ENCODE measurements at regions not wholly inside any gene's neighbourhood (a gene's known extent, or its start where the extent isn't known, plus 50 kb on each side); places are given as distances from the start of the nearest gene placed in this dataset.

DNA sequence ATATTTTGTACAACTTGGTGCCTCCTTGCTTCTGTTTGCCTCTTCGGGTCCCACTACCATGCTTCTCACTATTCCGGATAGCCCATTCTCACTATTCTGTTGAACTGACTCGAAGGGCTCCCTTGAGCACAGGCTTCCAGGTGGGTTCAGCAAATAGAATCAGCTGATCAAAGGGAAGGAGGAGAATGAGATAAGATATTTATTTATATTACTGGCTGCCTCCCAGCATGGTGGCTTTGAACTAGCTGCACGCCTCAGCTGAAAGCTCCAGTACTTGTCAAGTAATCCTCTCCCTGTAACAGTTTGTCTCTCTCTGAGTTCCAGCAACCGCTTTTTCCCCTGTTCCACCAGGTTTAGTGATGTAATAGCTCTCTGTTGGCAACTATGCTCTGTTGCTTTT is 187.8 kb upstream of the HNRNPA3 start:
- H3K27ac ChIP-seq = no peak overlapping the region
- no peak for TF ChIP-seq CTCF (IDR thresholded peaks at IDR 0.05)
- peaks cover 0 to 5% (median 0%) of the 10 kb centered on the region in 4 donors for H3K27me3 ChIP-seq
- no peak for FAIRE-seq
- H3K9me3 ChIP-seq = no peaks in the 10 kb centered on the region
- no peak for DNase-seq
- H3K4me1 ChIP-seq = no peaks in the 10 kb centered on the region
- ATAC-seq = no peak
- H3K36me3 ChIP-seq = no peaks in the 10 kb centered on the region
- no peak overlapping the region for H3K4me3 ChIP-seq
- intact Hi-C loops (cut with DNase I) = no loop called here
- WGBS, 2 donors = 37 to 41% methylated on average over 5 of the region's 5 CpGs

- no peak for ATAC-seq
- intact Hi-C loops (cut with DNase I) = no loop called here
- no peak overlapping the region for H3K27ac ChIP-seq
- 31 to 36% methylated on average over 2 of the region's 2 CpGs for WGBS, 2 donors
- peaks cover 0 to 5% (median 0%) of the 10 kb centered on the region in 4 donors for H3K27me3 ChIP-seq
- no peaks in the 10 kb centered on the region for H3K9me3 ChIP-seq
- FAIRE-seq = no peak
- no peaks in the 10 kb centered on the region for H3K4me1 ChIP-seq
- H3K4me3 ChIP-seq = no peak overlapping the region
- no peak for TF ChIP-seq CTCF (IDR thresholded peaks at IDR 0.05)
- no peak for DNase-seq
- no peaks in the 10 kb centered on the region for H3K36me3 ChIP-seq
Measured at GRCh38 chr2:177026253-177026652, 186.3 kb upstream of the HNRNPA3 start.

GRCh38 chr2:177026956-177027355 is 185.6 kb upstream of the HNRNPA3 start:
- Histone ChIP-seq H3K9me3 (no peaks in the 10 kb centered on the region), H3K27me3 (peaks cover 0 to 5% (median 0%) of the 10 kb centered on the region in 4 donors), H3K27ac (no peak overlapping the region), H3K4me3 (no peak overlapping the region), H3K4me1 (no peaks in the 10 kb centered on the region), H3K36me3 (no peaks in the 10 kb centered on the region)
- 47 to 51% methylated on average over 2 of the region's 2 CpGs for WGBS, 2 donors
- FAIRE-seq (no peak), ATAC-seq (no peak), DNase-seq (no peak)
- TF ChIP-seq CTCF (IDR thresholded peaks at IDR 0.05) = no peak
- intact Hi-C loops (cut with DNase I) = no loop called here

DNA sequence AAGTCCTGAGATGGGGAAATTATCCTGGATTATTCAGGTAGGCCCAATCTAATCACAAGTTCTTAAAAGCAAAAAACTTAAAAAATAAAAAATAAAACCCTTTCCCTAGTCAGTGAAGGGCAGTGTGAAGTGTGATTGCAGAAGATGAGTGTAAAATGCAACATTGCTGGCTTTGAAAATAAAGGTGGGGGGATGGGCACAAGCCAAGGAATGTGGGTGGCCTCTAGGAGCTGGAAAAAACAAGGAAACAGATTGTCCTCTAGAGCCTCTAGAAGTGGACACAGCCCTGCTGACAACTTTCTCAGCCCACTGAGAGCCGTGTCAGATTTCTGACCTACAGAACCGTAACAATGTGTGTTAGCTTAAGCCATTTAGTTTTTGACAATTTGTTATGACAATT is 184.3 kb upstream of the HNRNPA3 start:
- Histone ChIP-seq H3K27ac (no peak overlapping the region), H3K4me3 (no peak overlapping the region), H3K27me3 (peaks cover 0 to 5% (median 0%) of the 10 kb centered on the region in 4 donors), H3K9me3 (no peaks in the 10 kb centered on the region), H3K36me3 (no peaks in the 10 kb centered on the region), H3K4me1 (no peaks in the 10 kb centered on the region)
- intact Hi-C loops (cut with DNase I) = no loop called here
- DNase-seq (no peak), FAIRE-seq (no peak), ATAC-seq (no peak)
- no peak for TF ChIP-seq CTCF (IDR thresholded peaks at IDR 0.05)
- WGBS, 2 donors = 85 to 94% methylated on average over 2 of the region's 2 CpGs

DNA sequence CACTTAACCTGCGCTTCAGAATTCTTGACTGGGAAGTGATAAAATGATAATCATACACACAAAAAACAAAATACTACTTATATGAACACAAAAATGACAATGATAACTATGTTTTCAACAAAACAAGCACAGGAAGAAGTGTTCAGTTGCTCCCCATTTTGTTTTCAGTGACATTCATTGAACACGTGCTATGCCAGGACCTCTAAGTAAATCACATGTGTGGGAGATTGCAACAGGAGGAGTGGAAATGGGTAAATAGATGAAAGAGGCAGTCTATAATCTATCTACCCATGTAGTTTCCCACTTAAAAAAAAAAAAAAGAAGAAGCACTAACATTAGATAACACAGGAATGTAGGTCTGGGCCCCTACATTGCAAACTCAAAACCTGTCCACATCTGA is 183.5 kb upstream of the HNRNPA3 start:
- no peaks in the 10 kb centered on the region for H3K4me1 ChIP-seq
- H3K9me3 ChIP-seq = no peaks in the 10 kb centered on the region
- no peak for FAIRE-seq
- no peaks in the 10 kb centered on the region for H3K36me3 ChIP-seq
- no peak overlapping the region for H3K27ac ChIP-seq
- TF ChIP-seq CTCF (IDR thresholded peaks at IDR 0.05) = no peak
- H3K27me3 ChIP-seq = peaks cover 0 to 5% (median 0%) of the 10 kb centered on the region in 4 donors
- WGBS, 2 donors = 86 to 90% methylated on average over 2 of the region's 2 CpGs
- no peak for DNase-seq
- ATAC-seq = no peak
- no peak overlapping the region for H3K4me3 ChIP-seq
- intact Hi-C loops (cut with DNase I) = no loop called here

Data from pancreas (tissue), 10 donors.